Daoy (cell line): ENCODE measurements at regions not wholly inside any gene's neighbourhood (a gene's known extent, or its start where the extent isn't known, plus 50 kb on each side); places are given as distances from the start of the nearest gene placed in this dataset.
A peak's percentile ranks its signal among the peaks of the same experiment; 100 is the strongest.
"Not testable (repeated sequence)": the region's sequence is repeated elsewhere in the genome, so short reads cannot be mapped to it uniquely, and the experiment has no call there.

ENCODE experiments used
- DNase-seq: peaks from one replicate; pipeline ENCODE4 v3.0.0-alpha.2; 2015; ENCODE audit warnings: low read depth

DNA sequence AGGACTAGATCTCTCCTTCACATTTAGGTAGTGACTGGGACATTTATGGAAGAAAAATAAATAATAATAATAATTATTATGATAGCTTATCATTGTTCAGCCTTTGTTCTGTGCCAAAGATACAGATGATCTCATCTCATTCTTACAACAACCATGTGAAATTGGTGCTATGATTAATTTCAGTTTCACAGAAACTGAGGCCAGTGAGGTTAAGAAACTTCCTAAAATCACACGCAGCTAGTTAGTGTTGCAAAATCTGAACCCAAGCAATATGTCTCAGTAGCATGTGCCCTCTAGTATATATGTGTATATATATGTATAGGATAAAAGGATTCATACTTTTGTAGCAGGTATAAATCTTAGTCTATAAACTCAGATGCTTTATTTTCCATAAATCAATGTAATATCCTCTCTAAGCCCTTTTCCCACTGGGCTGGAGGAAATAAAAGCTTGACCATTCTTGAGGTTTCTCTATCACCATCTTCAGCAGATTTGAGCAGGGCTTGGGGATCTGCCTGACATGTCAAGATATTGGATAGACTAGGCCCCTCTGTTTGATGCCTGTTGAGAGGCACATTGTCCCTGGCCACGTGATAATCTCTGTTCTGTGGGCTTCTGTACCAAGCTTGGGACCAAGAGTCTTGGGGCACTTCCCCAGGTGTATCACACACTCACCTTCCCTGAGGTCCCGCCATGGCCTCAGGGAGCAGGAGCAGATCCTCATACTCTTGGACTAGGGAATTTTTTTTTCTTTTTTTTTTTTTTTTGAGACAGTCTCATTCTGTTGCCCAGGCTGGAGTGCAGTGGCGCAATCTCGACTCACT is 172.6 kb upstream of the NRP1 start:
- no peak for DNase-seq

DNA sequence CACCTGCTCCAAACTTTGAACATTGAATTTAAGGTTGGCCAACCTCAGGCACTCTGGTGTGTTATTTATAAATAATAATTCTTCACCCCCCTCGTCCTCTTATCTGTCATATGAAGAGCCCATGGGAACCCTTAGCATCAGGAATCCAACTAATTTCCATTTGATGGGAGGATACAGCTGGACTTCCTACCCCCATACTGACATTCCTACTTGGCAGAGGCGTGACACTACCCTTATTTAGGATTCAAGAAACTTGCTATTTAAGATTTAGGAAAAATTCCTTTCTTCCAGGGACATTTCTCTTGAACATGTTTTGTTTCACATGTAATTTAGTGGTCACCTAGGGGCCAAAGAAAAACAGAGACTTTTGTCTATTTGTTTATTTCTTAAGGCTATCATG is 171.9 kb upstream of the NRP1 start:
- no peak for DNase-seq

DNA sequence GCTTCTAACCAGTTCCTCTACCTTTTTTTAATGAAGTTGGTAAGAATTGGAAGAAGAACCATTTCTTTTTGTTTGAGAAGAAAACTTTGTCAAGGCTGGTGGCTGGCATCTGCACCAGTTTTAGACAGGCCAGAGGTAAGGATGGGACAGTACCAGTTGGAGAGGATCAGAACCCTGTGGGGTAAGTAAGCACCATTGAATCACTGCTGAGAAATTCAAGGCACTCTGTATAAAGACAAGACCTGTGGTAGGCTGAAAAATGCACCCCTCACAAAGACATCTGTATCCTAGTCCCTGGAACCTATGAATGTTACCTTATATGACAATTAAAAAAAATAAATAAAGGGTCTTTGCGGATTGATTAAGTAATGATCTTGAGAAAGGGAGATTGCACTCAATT is 166.7 kb upstream of the NRP1 start:
- no peak for DNase-seq

DNA sequence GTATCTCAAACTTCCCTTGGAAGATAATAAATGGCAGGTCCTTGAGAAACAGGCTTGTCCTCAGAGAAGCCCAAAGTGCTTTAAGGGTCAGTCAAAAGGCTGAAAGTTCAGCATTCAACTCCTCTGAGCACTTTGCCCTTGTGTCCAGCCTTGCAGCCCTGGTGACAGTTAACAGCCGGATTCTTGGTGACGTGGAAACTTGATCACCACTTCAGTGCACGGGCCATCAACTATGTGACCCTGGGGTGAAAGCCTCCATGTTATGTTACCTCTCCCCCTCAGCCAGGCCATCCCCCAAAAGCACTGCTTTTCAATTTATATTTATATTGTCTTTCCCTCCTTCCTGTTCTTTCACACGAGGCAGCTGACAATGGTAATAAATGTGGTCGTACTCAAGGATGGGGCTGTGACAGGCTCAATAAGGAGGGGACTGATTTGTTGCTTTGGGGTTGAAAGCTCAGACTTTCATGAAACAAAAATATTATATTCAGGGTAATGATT is 164.0 kb upstream of the NRP1 start:
- no peak for DNase-seq

DNA sequence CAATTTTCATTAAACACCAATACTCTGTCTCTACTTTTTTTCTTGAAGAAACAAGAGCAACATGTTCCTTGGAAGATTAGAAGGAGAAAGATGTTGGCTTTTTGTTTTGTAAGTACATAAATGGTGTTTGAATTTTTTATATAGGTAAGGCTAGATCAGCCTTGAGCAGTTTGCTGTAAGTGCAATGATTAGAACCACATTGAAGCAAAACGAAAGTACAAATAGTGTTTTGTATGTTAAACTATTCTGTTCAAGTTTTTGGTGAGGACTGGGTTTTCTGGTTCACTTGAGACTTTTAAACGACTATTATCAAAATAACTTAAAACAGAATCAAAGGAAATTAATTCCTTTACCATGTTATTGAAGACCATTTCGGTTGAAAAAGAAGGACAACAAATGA is 162.9 kb upstream of the NRP1 start:
- DNase-seq: no peak

DNA sequence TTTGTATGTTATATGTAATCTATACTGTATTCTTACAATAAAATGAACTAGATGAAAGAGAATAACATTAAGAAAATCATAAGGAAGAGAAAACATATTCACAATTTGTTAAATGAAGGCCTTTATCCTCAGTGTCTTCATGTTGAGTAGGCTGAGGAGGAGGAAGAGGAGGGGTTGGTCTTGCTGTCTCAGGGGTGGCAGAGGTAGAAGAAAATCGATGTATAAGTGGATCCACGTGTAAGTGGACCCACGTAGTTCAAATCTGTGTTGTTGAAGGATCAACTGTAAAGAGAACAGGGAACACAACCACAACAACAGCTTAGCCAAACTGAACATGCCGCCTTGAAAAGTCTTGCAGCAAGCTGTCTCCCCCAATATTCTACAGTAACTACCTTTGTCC is 161.6 kb upstream of the NRP1 start:
- no peak for DNase-seq

DNA sequence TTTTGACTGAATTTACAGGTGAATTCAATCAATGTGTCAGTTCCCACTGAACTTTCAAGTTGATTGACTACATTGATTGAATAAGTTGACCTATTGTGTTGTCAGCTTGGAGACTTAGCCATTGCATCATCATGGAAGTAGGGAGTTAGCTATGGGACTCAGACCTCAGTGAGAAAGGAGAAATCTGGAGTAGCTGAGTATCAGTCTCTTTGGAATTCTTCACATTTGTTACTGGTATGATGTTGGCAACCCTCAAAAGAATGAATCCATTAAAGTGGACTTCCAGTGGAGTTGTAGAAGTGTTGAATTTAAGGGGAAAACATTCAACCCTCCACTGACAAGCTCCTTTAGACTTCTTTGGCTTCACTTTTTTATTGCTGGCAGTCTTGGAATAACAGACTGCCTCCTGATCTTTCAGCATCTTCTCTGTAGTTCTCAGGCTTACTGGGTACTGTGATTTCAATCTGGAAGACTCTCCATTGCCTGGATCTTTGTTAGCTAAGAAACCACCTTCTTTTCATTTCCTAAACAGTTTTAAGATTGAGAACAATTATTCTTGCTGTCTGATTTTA is 160.3 kb upstream of the NRP1 start:
- DNase-seq: no peak

DNA sequence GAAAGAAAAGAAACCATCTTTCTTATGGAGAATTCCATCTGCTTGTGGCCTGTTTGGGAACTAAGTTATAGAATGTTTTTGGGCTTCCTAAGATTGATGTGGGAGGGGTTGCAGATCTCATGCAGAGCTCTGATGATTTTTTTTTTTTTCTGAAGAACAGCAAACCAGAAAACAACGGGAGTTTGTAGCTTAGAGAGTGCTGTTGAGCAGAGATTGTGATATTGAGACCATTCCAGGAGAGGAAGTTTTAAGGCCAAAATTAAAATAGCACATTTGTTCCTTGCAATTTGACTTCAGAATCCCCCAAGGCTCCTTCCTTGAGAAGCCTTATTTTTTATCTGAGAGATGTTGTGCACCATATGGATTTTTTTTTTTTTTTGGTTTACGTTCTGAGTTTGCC is 159.5 kb upstream of the NRP1 start:
- DNase-seq: no peak

DNA sequence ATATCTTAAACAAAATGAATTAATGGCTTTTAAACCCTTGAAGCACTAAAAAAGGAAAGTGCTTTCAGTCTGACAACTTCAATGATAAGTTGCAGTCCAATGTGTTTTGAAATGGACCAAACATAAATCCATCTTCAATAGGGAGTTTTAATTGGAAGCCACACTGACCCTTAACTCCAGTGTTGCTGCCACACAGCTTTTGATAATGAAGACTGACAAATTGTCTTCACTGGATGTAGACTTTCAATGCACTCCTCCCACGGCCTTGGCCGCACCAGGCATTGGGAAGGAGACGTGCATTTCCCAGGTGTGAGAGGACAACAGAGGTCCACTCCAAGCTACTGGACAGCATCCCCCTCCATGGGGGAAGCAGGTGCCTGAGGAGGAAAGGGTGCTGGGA is 159.0 kb upstream of the NRP1 start:
- DNase-seq: no peak

DNA sequence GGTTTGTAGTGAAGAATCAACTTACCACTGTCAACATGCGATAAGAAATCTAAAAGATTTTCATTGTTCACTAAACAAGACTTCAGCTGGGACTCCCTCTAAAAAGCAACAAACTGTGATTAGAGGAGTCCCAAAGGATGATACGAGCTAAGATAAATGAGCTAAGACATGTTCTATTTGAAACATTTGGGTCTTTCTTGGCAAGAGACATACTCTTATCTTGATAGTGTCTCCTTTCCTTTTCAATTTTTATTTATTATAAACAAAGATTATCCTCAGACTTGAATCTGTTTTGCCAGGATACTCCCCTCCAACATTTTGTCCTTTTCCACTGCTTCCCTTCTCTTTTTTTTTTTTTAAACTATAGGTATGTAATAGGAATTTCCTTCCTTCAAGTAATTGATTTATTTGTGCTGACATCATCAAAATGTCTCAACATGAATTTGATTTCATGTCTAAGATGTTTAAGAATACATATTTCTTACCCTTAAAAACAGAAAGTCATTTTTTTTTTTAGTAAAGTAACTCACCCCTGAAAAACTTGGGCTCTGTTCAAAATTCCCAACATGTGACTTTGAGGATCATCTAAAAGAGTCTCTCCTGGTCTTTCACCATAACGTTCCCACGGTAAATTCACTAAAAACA is 158.4 kb upstream of the NRP1 start:
- DNase-seq: no peak

DNA sequence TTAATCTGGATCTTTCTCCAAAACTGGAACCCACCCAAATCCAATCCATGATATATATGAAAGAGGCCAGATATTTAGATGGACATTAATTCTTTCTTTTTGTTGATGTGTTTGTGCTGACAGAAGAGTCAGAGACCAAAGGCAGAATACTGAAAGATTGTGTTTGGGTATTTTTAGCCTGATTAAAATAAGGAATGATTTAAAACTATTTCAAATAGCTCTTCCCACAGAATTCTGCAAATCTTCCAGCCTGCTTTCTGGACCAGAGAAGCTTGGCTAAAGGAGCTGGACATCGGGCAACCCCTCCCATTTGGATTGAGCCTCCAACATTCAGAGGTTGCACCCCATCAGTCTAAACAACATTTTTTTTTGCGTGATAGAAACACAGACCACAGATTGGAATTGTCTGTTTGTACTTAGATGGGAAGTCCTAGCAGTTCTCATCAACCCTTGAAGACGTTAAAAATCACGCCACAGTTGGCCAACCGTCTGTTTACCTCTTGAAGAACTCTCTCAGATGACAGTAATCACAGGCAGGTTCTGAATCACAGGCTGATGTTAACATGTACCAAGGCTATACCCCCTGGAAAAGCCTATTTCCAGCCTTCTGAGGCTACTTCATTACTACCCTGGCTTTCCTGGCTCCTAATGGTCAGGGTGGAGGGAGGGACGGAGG is 155.2 kb upstream of the NRP1 start:
- no peak for DNase-seq

DNA sequence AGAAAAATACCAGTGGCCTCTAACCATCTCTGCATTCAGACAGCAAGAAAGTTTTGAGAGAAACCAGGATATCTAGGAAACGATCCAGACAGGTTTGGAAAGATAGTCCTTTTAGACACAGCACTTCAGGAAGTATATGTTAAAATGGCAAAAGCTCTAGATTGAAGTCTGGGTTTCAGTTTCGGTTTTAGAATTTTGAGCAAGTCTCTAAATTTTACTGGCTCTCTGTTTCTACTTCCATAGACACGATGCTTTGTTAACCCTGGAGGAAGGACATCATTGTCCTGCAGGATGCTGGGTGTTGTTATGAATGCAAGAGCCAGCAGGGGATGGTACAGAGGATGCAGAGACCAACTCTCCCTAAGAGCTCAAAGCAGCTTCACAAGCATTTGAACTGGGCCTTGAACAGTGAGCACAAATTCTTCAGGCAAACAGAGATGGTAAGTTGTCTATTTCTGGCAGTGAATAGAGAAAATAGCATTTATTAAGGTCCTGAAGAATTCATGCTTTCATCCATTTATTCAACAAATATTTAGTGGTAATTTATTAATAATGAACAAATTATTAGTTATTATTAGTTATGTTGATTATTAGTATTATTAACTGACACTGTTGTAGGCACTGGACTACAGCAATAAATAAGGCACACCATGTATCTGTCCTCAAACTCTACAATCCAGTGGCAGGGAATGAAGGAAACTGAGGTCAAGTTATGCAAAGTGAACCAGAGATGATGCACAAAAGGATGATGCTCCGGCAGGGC is 152.7 kb upstream of the NRP1 start:
- DNase-seq: peak; percentile 17

DNA sequence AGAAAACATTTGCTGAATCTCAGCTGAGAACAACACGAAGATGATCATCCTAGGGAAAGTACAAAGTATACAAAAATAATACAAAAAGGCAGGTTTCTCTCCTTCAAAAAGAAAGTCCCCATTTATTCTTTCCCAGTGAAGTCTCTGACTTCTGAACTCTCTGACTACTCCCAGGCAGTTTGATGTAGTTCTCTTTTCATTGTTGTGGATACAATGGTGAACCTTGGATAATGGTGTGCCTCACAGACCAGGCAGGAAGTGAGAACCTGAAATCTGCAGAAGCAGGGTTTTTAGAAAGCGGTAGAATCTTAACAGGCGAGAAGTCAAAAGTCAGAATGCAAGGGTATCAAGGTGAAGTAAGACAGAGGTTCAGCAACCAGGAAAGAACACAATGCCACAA is 150.8 kb upstream of the NRP1 start:
- no peak for DNase-seq

DNA sequence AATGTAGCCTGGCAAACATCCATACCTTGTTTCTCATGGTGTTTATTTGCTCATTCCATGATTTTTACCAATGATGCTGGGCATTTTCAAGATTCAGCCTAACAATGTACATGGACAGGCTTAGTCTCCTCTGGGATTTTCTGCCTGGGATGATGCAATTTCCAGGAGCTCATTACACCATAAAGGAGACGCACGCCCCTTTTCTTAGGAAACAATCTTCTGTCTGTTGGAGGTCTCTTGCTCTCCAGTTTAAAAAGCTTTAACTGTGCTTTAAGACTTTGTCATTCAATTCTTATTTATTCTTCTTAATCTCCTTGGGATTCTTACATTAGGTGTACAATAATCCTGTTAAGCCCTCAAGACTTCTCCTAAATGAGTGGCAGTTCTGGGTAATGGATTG is 150.3 kb upstream of the NRP1 start:
- DNase-seq: no peak

DNA sequence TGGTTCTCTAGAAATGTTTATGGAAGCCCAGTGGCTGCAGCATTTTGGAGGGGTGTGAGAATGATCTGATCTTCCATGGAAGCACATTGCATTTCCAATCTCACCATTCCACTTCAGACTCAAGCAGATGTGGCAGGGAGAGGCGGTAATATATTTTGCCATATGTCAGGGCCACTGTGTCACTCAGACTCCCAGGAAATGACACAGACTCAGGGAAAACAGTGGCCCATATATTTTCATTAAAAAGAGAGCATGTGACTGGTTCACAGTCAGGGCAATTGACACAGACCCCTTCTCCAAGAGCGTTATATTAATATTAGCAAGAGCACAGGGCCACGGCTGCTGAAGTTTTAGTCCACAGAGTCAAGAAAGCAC is 149.3 kb upstream of the NRP1 start:
- DNase-seq: no peak

DNA sequence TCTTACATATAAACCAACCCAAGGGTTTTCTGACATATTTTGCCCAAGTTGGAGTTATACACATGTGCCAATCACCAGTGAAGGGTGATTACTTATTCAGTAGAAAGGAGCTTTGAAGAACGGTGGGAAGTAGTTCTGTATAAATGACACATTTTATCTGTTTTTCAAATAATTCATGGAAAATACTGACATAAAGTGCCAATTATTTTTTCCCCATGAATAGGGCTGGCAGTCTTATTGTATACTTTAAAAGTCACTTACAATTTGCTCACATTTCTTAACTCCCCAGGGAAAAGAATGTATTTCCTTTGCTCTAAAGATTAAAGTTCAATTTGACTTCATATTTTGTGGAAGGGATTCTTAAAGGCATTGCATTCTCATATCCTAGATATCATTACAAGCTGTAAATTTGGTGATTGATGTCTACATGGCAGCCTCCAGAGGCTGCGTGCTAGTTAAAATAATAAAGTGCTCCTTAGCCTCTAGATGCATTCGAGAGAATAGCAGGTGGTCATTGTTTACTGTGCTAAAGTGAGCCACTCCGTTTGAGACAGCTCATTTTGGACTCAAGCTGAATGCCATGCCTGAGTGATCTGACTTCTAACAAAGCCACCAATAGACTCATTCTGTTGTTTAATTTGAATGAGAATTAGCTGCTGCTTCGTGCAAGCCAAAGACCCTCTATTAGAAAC is 148.8 kb upstream of the NRP1 start:
- no peak for DNase-seq

DNA sequence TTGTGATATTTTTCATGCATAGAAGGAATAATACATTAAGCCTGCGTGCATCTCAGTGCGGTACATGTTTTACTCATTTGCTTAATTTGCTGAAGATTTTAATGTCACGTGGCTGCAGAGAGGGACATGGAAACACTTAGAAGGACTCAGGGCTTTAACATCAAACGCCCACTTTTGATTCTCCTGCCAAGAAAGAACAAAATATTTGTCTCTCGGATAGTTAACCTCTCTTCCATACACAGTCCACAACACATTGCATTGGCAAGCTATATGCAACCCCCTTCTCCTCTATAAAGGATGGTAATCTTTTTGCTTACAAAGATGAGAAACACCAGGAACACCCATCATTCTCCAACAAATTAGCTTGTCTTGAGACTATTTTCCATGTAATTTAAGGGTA is 148.0 kb upstream of the NRP1 start:
- no peak for DNase-seq

DNA sequence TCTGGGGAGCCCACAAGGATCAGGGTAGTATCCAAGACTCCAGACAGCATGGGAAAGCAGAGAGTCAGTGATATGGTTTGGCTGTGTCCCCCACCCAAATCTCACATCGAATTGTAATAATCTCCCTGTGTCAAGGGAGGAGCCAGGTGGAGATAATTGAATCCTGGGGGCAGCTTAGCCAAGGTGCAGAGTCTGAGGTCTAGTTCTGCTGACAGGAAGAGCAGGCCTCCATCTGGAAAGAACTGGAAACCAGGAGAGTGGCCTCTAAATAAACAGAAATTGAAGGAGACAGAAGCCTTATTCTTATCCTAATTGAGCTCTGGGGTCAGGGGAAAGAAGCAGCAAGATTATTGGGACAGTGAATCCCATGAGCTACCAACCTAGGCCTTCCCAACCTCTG is 146.7 kb upstream of the NRP1 start:
- no peak for DNase-seq

DNA sequence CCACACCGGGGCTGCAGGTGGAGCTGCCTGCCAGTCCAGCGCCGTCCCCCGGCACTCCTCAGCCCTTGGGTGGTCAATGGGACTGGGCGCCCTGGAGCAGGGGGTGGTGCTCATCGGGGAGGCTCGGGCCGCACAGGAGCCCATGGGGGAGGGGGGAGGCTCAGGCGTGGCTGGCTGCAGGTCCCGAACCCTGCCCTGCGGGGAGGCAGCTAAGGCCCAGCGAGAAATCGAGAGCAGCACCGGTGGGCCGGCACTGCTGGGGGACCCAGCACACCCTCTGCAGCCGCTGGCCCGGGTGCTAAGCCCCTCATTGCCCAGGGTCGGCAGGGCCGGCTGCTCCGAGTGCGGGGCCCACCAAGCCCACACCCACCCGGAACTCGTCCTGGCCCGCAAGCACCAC is 145.9 kb upstream of the NRP1 start:
- not testable (repeated sequence) for DNase-seq

DNA sequence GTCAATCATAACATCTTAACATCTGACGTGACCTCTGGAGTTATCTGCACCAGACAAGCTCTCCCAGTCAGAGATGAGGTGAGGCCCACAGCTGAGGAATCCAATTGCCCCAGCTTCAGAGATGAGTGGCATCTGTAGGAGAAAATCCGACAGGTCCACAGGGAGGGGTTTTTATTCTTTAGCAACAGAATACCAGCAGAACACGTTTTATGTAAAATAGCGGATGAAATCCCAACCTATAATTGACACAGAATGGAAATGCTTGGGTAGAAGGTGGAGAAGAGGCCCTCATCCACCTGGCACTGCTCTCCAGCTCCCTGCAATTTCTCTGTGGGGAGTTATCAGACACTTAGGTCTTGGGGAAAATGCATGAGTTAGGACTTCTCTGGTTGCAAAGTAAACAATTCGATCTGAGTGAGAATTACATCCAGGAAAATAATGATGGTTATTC is 144.2 kb upstream of the NRP1 start:
- DNase-seq: no peak

DNA sequence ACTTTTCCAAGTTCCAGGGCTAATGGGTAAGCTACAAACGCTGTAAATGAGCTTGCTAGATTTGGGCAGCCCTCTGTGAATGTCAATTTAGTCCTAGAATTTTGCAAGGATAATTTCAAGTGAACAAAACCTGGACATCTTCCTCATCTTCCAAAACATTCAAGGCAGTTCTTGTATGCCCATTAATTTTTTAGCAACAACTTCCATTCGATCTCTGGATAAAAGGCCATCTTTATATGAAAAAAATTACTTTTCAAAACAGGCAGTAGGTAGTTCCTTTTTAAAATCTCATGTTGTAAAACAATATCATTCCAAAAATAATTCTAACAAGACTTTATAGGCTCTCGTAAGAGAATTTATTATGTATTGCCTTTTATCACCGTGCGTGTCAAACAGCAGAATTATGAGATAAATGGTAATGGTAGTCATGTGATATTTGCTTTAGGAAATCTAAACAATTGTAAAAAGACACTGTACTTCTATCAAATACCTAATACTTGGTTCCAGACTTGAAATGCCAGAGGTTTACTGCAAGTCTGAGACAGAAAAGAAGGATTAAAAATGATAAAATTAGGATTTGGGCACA is 143.7 kb upstream of the NRP1 start:
- no peak for DNase-seq
